ENCODE measurements at regions not wholly inside any gene's neighbourhood (a gene's known extent, or its start where the extent isn't known, plus 50 kb on each side); places are given as distances from the start of the nearest gene placed in this dataset.

DNA sequence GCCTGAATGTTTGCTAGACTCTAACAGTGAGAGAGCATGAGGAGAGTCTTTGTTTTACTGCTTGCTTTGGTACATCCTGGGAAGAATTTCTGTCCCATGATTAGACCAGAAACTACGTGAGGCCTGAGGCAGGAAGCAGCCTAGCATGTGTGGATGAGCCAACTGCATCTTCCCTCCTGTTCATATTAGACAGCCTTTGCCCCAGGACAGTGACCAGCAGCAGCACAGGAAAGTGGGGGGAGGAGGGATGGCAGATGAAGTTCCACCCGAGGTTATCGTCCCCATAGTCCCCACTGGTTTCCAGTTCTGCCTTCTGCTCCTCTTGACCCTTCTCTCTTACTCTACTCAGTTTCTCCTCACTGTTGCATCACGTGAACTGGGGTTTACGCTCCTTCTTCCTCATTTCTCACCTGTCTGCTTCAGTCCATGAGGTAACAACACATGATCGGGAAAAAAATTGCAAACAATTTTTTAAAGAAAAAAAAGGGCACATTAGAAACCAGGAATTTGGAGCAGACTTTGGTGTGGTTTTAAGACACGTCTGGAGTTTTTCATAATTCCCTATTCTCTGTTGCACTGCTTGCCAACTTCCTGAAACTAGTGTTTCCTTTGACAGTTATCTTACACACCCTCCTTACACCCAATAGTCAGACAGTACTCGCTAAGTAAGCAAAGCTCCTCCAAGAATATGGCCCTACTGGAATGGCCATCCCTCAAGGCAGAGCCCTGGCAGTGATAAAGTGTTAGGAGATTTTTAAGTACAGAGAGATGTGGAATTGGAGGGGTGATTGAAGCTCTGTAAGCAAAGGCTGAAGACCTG, 84.1 kb downstream of the SNX18 start:
- DNase-seq, result no peak

Data from OCI-M1 (cell line).